H1 (cell line): ENCODE measurements at regions not wholly inside any gene's neighbourhood (a gene's known extent, or its start where the extent isn't known, plus 50 kb on each side); places are given as distances from the start of the nearest gene placed in this dataset.
"Not testable (repeated sequence)": the region's sequence is repeated elsewhere in the genome, so short reads cannot be mapped to it uniquely, and the experiment has no call there.

ENCODE experiments used
- CTCF ChIA-PET: fragments of 300-600 bp; sonication (Branson Sonifier 250); formaldehyde crosslinking; loops from one replicate; lab custom pipeline; 2021; ENCODE audit not compliant: partially characterized antibody; lab: Charles Lee
- POLR2A ChIA-PET: fragments of 300-600 bp; sonication (Branson Sonifier 250); formaldehyde crosslinking; loops from one replicate; lab custom pipeline; 2021; ENCODE audit warnings: inconsistent platforms; ENCODE audit not compliant: partially characterized antibody; lab: Charles Lee
- DNase-seq, 2 experiments: peaks; one replicate each; pipeline versions ENCODE4 v3.0.0 to v3.0.0-alpha.2; 2010 to 2022; ENCODE audit warnings: low spot score in 2 of 2, low read depth in 1 of 2, mixed read lengths in 1 of 2
- FAIRE-seq: peaks from 2 replicates; lab custom pipeline; 2011; peaks lifted over from hg19 to GRCh38; lab: Jason Lieb, UNC
- H2AFZ ChIP-seq: 2 replicates; pipeline ENCODE4 v1.8.1; 2012; ENCODE audit warnings: low read length, inconsistent platforms
- H2AK5ac ChIP-seq: 2 replicates; pipeline ENCODE4 v1.6.1; 2013; ENCODE audit warnings: low read depth, low read length
- H2BK120ac ChIP-seq: replicated peaks from 2 replicates; pipeline ENCODE3; 2013; ENCODE audit warnings: low read depth, low read length, inconsistent platforms
- H2BK12ac ChIP-seq: 2 replicates; pipeline ENCODE4 v1.6.1; 2013; ENCODE audit warnings: low read depth, low read length
- H2BK15ac ChIP-seq: 2 replicates; pipeline ENCODE4 v1.6.1; 2013; ENCODE audit warnings: low read length
- H2BK20ac ChIP-seq: 2 replicates; pipeline ENCODE4 v1.6.1; 2013; ENCODE audit warnings: low read length
- H2BK5ac ChIP-seq: 2 replicates; pipeline ENCODE4 v1.6.1; 2013; ENCODE audit warnings: low read depth, low read length
- H3K14ac ChIP-seq: 2 replicates; pipeline ENCODE4 v1.6.1; 2013; ENCODE audit warnings: inconsistent platforms; ENCODE audit not compliant: insufficient read length
- H3K18ac ChIP-seq: 2 replicates; pipeline ENCODE4 v1.6.1; 2013; ENCODE audit warnings: low read length; ENCODE audit errors: extremely low read depth
- H3K23ac ChIP-seq: 2 replicates; pipeline ENCODE4 v1.6.1; 2013; ENCODE audit warnings: inconsistent platforms; ENCODE audit not compliant: insufficient read length
- H3K23me2 ChIP-seq: 2 replicates; pipeline ENCODE4 v1.6.1; 2013; ENCODE audit warnings: low read depth, low read length
- H3K27ac ChIP-seq: 2 replicates; pipeline ENCODE4 v1.6.1; 2011; ENCODE audit warnings: low read depth, low read length, inconsistent platforms
- H3K27me3 ChIP-seq, 4 experiments: replicated peaks in 1 of 4; 1 replicate in 1 of 4; 2 replicates in 3 of 4; pipeline versions ENCODE4 v1.6.1 to v1.8.1; 2011 to 2013; ENCODE audit warnings: low read length in 3 of 4, mild to moderate bottlenecking in 3 of 4, inconsistent platforms in 2 of 4, mixed read lengths in 2 of 4, moderate library complexity in 1 of 4; ENCODE audit not compliant: control insufficient read depth in 3 of 4, insufficient read depth in 3 of 4; ENCODE audit errors: extremely low read depth in 1 of 4
- H3K36me3 ChIP-seq, 4 experiments: 2 replicates each; pipeline versions ENCODE4 v1.6.1 to v1.8.1; 2011 to 2013; ENCODE audit warnings: mild to moderate bottlenecking in 4 of 4, low read length in 3 of 4, moderate library complexity in 2 of 4, control low read depth in 1 of 4, inconsistent platforms in 1 of 4; ENCODE audit not compliant: insufficient read depth in 4 of 4, control insufficient read depth in 2 of 4
- H3K4ac ChIP-seq: replicated peaks from 2 replicates; pipeline ENCODE3; 2013; ENCODE audit warnings: low read length, low read depth, mixed read lengths, inconsistent platforms; ENCODE audit not compliant: insufficient read length
- H3K4me1 ChIP-seq, 4 experiments: replicated peaks in 1 of 4; 1 replicate in 1 of 4; 2 replicates in 3 of 4; pipeline versions ENCODE4 v1.6.1 to v1.8.1; 2011 to 2013; ENCODE audit warnings: low read length in 3 of 4, inconsistent platforms in 2 of 4, mixed read lengths in 1 of 4; ENCODE audit not compliant: insufficient read depth in 4 of 4, control insufficient read depth in 3 of 4
- H3K4me2 ChIP-seq, 2 experiments: 2 replicates each; pipeline versions ENCODE4 v1.6.1 to v1.8.1; 2011 to 2013; ENCODE audit warnings: low read depth in 2 of 2, low read length in 2 of 2, control low read depth in 1 of 2, inconsistent platforms in 1 of 2, mild to moderate bottlenecking in 1 of 2; ENCODE audit not compliant: insufficient read depth in 1 of 2
- H3K4me3 ChIP-seq, 4 experiments: fragments of 200-600, 300-600 bp in 1 of 4; sonication (generic), shearing (Covaris generic), sonication (Bioruptor Twin) in 1 of 4; 2 replicates each; pipeline versions ENCODE4 v1.5.1 to v1.8.1; 2011 to 2016; ENCODE audit warnings: low read length in 4 of 4, low read depth in 3 of 4, control low read depth in 2 of 4, inconsistent platforms in 2 of 4, mild to moderate bottlenecking in 2 of 4, mixed read lengths in 1 of 4, moderate library complexity in 1 of 4; ENCODE audit not compliant: insufficient read depth in 2 of 4; ENCODE audit errors: extremely low read depth in 1 of 4
- H3K56ac ChIP-seq: replicated peaks from 2 replicates; pipeline ENCODE3; 2013; ENCODE audit warnings: low read depth, mild to moderate bottlenecking, mixed read lengths, low read length, inconsistent platforms; ENCODE audit not compliant: insufficient read length
- H3K79me1 ChIP-seq: 2 replicates; pipeline ENCODE4 v1.6.1; 2013; ENCODE audit warnings: low read depth, low read length, control low read depth
- H3K79me2 ChIP-seq, 2 experiments: 2 replicates each; pipeline versions ENCODE4 v1.6.1 to v1.8.1; 2012 to 2013; ENCODE audit warnings: low read length in 2 of 2, mild to moderate bottlenecking in 2 of 2, inconsistent platforms in 1 of 2; ENCODE audit not compliant: insufficient read depth in 2 of 2, control insufficient read depth in 1 of 2
- H3K9ac ChIP-seq, 4 experiments: replicated peaks in 1 of 4; 1 replicate in 1 of 4; 2 replicates in 3 of 4; pipeline versions ENCODE4 v1.6.1 to v1.8.1; 2011 to 2013; ENCODE audit warnings: low read depth in 3 of 4, low read length in 3 of 4, control low read depth in 2 of 4, mild to moderate bottlenecking in 2 of 4, moderate library complexity in 2 of 4, inconsistent platforms in 1 of 4; ENCODE audit errors: extremely low read depth in 1 of 4
- H3K9me3 ChIP-seq, 2 experiments: 2 replicates each; pipeline versions ENCODE4 v1.6.1 to v1.8.1; 2012 to 2013; ENCODE audit warnings: mild to moderate bottlenecking in 2 of 2, moderate library complexity in 2 of 2, control low read depth in 1 of 2, inconsistent platforms in 1 of 2, low read depth in 1 of 2, low read length in 1 of 2, mixed read lengths in 1 of 2; ENCODE audit not compliant: insufficient read depth in 2 of 2
- H4K20me1 ChIP-seq, 2 experiments: replicated peaks in 1 of 2; 2 replicates each; pipeline versions ENCODE3 to v1.8.1; 2011 to 2013; ENCODE audit warnings: inconsistent platforms in 2 of 2, low read length in 2 of 2, mild to moderate bottlenecking in 1 of 2; ENCODE audit not compliant: insufficient read depth in 2 of 2, control insufficient read depth in 1 of 2
- H4K5ac ChIP-seq: 2 replicates; pipeline ENCODE4 v1.6.1; 2013; ENCODE audit warnings: low read length, low read depth, mixed read lengths, inconsistent platforms; ENCODE audit not compliant: insufficient read length
- H4K8ac ChIP-seq: 2 replicates; pipeline ENCODE4 v1.8.0; 2013; ENCODE audit warnings: mild to moderate bottlenecking, moderate library complexity, low read length, inconsistent platforms; ENCODE audit not compliant: insufficient read depth; ENCODE audit errors: extremely low read depth
- H4K91ac ChIP-seq: replicated peaks from 2 replicates; pipeline ENCODE3; 2013; ENCODE audit warnings: low read length, mixed read lengths, inconsistent platforms; ENCODE audit not compliant: insufficient read length
- WGBS, 2 experiments: shearing (Covaris generic) in 1 of 2; methylation state at CpG; one replicate each; pipeline versions ENCODE4 v1.1.6 to v1.1.7; 2013 to 2015; ENCODE audit warnings: low lambda C conversion rate in 2 of 2, mixed read lengths in 2 of 2, inconsistent platforms in 1 of 2, low coverage in 1 of 2, missing lambda C conversion rate in 1 of 2; ENCODE audit not compliant: insufficient replicate concordance in 2 of 2, insufficient coverage in 1 of 2, insufficient read length in 1 of 2; ENCODE audit errors: extremely low coverage in 1 of 2, missing lambda C conversion rate in 1 of 2; 5-methylcytosine and 5-hydroxymethylcytosine counted together

DNA sequence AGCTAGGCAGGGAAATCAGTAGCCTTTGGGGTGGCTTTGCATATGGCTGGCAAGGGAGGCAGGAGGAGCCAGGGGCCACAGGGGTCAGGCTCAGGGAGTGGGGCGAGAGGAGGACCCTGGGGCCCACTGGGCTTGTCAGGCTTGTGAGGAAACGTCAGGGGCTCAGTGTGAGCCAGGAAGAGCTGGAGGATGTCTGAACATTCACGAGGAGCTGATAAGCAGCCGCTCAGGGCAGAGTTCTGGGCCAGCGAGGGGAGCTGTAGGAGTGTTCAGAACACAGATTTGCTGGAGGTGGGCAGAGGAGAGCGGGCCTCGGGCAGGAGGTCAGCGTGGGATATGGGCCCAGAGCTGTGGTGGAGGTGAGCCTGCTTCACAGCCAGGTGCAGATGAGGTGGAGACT lies 72.7 kb upstream of the MTLN start:
- H2BK20ac ChIP-seq, H3K4me1 ChIP-seq, H3K4me2 ChIP-seq, H4K5ac ChIP-seq, H2BK120ac ChIP-seq, H3K14ac ChIP-seq, H2BK15ac ChIP-seq, DNase-seq, H2BK5ac ChIP-seq, H2BK12ac ChIP-seq, FAIRE-seq, H3K36me3 ChIP-seq, H4K91ac ChIP-seq, H3K79me2 ChIP-seq, POLR2A ChIA-PET, H3K56ac ChIP-seq, H4K8ac ChIP-seq, H3K4me3 ChIP-seq, CTCF ChIA-PET, H4K20me1 ChIP-seq, H3K23me2 ChIP-seq, H3K9ac ChIP-seq, H3K4ac ChIP-seq, H3K79me1 ChIP-seq, H3K27ac ChIP-seq, H3K18ac ChIP-seq, H3K23ac ChIP-seq, H2AFZ ChIP-seq, H3K9me3 ChIP-seq, H3K27me3 ChIP-seq, H2AK5ac ChIP-seq: not testable (repeated sequence)
- no CpG with 5 or more reads among the region's 8 CpGs for WGBS, 2 experiments

DNA sequence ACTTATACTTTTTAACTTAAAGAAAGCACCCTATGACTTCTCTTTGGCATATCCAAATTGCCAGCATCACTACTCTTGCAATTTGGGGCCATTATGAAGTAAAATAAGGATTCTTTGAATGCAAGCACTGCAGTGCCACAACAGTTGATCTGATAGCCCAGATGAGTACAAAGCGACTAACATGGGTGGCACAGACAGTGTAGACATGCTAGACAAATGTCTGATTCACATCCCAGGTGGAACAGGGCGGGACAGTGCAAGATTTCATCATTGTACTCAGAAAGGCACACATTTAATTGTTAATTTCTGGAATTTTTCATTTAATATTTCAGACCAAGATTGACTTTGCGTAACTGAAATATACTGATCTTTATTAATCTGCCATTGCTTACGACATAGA lies 68.5 kb upstream of the MTLN start:
- H2AK5ac ChIP-seq, H3K56ac ChIP-seq, H3K23ac ChIP-seq, H3K4me3 ChIP-seq, H3K4me2 ChIP-seq, FAIRE-seq, H3K4me1 ChIP-seq, H3K27me3 ChIP-seq, H3K27ac ChIP-seq, H2BK20ac ChIP-seq, CTCF ChIA-PET, H3K79me2 ChIP-seq, H3K18ac ChIP-seq, H2AFZ ChIP-seq, H4K5ac ChIP-seq, H2BK12ac ChIP-seq, H2BK120ac ChIP-seq, H2BK15ac ChIP-seq, H3K79me1 ChIP-seq, POLR2A ChIA-PET, H3K9me3 ChIP-seq, H4K8ac ChIP-seq, H3K4ac ChIP-seq, H4K20me1 ChIP-seq, H3K36me3 ChIP-seq, H3K9ac ChIP-seq, H4K91ac ChIP-seq, DNase-seq, H3K23me2 ChIP-seq, H3K14ac ChIP-seq, H2BK5ac ChIP-seq: not testable (repeated sequence)
- 100% methylated on average over 2 of the region's 4 CpGs; no CpG with 5 or more reads in 1 of the 2 experiments for WGBS, 2 experiments
